ENCODE measurements at regions not wholly inside any gene's neighbourhood (a gene's known extent, or its start where the extent isn't known, plus 50 kb on each side); places are given as distances from the start of the nearest gene placed in this dataset.
A peak's percentile ranks its signal among the peaks of the same experiment; 100 is the strongest.
"Not testable (repeated sequence)": the region's sequence is repeated elsewhere in the genome, so short reads cannot be mapped to it uniquely, and the experiment has no call there.

DNA sequence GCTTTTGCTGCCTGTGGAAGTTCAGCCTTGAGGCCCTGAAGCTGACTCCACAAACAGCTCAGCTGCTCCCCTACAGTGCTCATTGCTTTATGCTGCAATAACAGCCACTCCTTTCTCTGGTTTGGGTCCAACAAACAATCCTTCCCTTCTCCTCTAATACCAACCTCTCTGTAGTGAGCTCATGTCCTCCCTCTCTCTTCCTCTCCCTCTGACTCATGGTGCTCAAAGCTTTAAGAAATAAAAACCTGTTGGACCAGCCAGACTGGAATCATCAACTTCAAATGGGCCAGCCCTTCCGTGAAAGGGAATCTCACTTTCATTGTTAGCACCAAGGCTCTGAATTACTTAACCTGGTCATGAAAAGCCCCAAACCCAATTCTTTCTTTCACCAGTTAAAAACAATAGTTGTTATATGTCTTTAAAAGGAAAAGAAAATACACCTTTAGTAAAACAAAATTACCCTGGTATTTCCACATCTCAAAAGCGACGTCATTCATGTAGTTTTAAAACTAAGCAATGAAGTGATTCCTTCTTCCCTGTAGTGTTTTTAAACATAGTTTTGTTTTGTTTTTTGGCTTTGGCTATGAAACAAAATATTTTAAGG lies 126.4 kb downstream of the DUSP6 start:
- H3K36me3 Mint-ChIP-seq (ENCODE audit: low read depth) = peaks cover 7% of the 10 kb centered on the region
- no peak for DNase-seq
- H3K4me3 Mint-ChIP-seq = peak overlapping the region; percentile 59
- H3K9me3 Mint-ChIP-seq = peaks cover 7% of the 10 kb centered on the region
- H3K4me1 Mint-ChIP-seq (ENCODE audit: low read depth) = peaks cover 83% of the 10 kb centered on the region
- H3K27me3 Mint-ChIP-seq = no peaks in the 10 kb centered on the region
- H3K27ac Mint-ChIP-seq = peak overlapping the region; percentile 99

DNA sequence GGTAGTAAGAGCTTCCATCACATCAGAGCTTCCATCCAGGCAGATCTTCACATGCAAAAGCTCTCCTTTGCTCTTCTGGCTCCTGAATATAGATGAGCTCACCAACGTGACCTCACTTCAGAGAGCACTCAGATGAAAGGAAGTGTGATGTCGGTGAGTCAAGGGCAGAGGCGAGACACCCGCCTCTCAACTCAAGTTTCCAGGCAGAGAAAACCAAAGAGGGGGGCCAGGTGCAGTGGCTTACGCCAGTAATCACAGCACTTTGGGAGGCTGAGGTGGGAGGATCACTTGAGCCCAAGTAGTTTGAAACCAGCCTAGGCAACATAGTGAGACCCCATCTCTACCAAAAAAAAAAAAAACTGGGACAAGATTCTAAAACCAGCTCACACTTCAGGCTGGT lies 126.9 kb downstream of the DUSP6 start:
- H3K4me1 Mint-ChIP-seq (ENCODE audit: low read depth) = peaks cover 80% of the 10 kb centered on the region
- H3K27me3 Mint-ChIP-seq = no peaks in the 10 kb centered on the region
- DNase-seq = peak; percentile 78
- peak overlapping the region; percentile 99 for H3K27ac Mint-ChIP-seq
- peaks cover 10% of the 10 kb centered on the region for H3K9me3 Mint-ChIP-seq
- H3K4me3 Mint-ChIP-seq = peak overlapping the region; percentile 59
- peaks cover 7% of the 10 kb centered on the region for H3K36me3 Mint-ChIP-seq (ENCODE audit: low read depth)

DNA sequence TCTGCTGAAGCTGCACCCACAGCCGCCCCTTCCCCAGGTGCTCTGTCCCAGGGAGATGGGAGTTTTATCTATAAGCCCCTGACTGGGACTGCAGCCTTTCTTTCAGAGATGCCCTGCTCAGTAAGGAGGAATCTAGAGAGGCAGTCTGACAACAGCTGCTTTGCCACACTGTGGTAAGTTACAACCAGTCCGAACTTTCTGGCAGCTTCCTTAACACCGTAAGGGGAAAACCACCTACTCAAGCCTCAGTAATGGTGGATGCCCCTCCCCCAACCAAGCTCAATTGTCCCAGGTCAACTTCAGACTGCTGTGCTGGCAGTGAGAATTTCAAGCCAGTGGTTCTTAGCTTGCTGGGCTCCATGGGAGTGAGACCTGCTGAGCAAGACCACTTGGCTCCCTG lies 129.7 kb downstream of the DUSP6 start:
- not testable (repeated sequence) for H3K27ac Mint-ChIP-seq; H3K36me3 Mint-ChIP-seq (ENCODE audit: low read depth)

DNA sequence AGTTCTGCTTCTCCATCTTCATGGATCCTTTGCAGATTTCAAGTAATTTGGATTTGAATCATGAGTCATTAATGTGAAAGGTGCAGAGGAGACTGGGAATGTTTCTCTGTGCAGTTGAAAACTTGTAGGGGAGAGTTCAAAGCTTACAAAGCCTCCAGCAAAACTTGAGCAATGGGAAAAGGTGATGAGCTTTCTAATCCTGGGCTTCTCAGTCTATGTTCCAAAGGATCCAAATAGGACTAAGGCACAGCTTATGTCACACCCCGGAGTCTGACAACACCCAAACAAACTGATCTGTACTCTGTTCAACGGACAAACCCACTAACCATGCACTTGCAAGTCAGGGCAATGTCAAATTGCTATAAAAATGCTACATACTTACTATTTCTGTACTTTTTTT lies 134.8 kb downstream of the DUSP6 start:
- Mint-ChIP-seq H3K4me1 (ENCODE audit: low read depth) (peaks cover 19% of the 10 kb centered on the region), H3K36me3 (ENCODE audit: low read depth) (no peaks in the 10 kb centered on the region), H3K4me3 (no peak overlapping the region), H3K27ac (no peak overlapping the region), H3K27me3 (no peaks in the 10 kb centered on the region), H3K9me3 (peaks cover 8% of the 10 kb centered on the region)
- DNase-seq = no peak

More for the DNA sequence above, 129.7 kb downstream of the DUSP6 start:
- Mint-ChIP-seq H3K9me3 (peaks cover 10% of the 10 kb centered on the region), H3K4me1 (ENCODE audit: low read depth) (peaks cover 56% of the 10 kb centered on the region)
- H3K27me3 Mint-ChIP-seq, H3K4me3 Mint-ChIP-seq: not testable (repeated sequence)
- peak; percentile 37 for DNase-seq

DNA sequence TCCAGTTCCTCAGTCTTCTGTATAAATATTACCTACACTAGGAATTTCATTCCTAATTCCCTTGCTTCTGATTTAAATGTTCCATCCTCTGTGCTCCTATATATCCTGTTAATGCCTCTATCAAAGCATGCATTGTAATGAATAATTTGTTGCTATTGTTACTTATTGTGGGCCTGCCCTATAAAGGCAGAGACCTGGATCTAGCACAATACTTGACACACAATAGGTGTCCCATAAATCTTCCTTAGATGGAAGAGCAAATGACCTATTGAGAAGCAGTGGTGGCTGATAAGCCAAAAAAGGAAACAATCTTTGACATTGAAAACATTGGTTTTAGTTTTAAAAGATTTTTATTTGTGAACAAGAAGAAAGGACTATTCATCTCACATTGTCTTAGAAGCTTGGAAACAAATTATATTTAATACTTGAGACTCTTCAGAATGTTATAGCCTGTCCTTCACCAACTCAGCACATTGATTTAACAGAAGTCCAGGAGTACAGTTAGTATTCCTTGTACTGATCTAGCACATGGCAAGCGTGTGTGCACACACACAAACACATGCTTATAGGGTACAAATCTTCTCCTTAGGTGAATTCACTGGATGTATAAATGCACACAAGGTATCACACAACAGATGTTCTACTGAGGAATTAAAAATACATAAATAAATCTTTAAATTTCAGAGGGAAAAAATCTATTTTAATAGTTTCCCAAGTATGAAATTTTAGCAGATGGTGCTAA lies 135.9 kb downstream of the DUSP6 start:
- Mint-ChIP-seq H3K4me3 (no peak overlapping the region), H3K27me3 (no peaks in the 10 kb centered on the region), H3K27ac (no peak overlapping the region)

DNA sequence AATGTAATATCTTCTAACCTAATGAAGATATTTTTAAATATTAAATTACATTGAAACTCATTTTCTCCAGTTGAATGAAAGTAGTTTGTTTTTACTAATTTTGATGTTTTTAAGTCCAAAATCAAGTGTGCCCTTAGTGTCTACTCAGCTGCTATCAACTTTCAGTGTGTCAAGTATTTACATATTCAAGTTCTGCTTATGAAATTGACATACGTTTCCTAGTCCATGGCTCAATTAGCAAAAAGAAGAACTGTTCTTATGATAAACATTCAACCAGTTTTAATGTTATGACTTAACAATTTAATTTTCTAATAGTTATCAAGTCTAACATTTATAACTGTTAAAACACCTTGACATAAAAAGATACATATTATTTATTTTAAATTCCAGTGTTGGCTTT lies 137.1 kb downstream of the DUSP6 start:
- no peak for DNase-seq
- Mint-ChIP-seq H3K36me3 (ENCODE audit: low read depth) (no peaks in the 10 kb centered on the region), H3K4me3 (no peak overlapping the region), H3K9me3 (no peaks in the 10 kb centered on the region), H3K4me1 (ENCODE audit: low read depth) (peaks cover 24% of the 10 kb centered on the region), H3K27ac (no peak overlapping the region), H3K27me3 (no peaks in the 10 kb centered on the region)

More for the DNA sequence above, 135.9 kb downstream of the DUSP6 start:
- H3K9me3 Mint-ChIP-seq = peaks cover 5% of the 10 kb centered on the region
- H3K36me3 Mint-ChIP-seq (ENCODE audit: low read depth) = no peaks in the 10 kb centered on the region
- DNase-seq = no peak
- peaks cover 24% of the 10 kb centered on the region for H3K4me1 Mint-ChIP-seq (ENCODE audit: low read depth)

DNA sequence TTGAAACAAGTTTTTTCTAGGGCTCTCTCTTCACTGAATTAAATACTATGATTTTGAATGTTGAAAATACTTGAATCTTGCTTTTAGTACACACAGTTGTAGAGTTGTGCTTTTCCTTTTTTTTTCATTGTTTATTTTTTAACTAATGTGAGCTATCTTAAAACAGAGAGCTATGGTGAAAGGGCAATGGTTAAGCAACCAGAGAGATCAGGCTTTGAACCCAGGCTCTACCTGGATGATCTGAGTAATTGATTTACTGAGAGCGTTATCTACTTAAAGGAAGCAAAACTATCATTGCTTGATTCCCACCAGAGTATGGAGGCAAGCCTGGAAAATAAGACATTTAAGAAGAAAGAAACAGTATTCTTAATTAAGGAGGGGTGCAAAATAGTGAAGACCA lies 138.6 kb downstream of the DUSP6 start:
- H3K27ac Mint-ChIP-seq = no peak overlapping the region
- no peaks in the 10 kb centered on the region for H3K27me3 Mint-ChIP-seq
- DNase-seq = no peak
- no peak overlapping the region for H3K4me3 Mint-ChIP-seq
- no peaks in the 10 kb centered on the region for H3K9me3 Mint-ChIP-seq
- peaks cover 25% of the 10 kb centered on the region for H3K4me1 Mint-ChIP-seq (ENCODE audit: low read depth)
- no peaks in the 10 kb centered on the region for H3K36me3 Mint-ChIP-seq (ENCODE audit: low read depth)

DNA sequence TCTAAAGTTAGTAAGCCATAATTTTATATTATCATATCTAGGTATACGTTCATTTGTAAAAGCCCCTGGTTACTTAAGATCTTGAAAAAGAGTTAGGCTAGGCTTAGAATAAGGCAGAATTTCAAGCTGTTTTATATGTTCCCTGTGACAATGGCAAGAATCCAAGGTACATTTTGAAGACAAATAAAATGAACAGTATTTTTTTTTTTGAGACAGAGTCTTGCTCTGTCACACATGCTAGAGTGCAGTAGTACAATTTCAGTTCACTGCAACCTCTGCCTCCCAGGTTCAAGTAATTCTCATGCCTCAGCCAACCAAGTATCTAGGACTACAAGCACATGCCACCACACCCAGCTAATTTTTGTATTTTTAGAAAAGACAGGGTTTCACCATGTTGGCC lies 139.2 kb downstream of the DUSP6 start:
- H3K4me1 Mint-ChIP-seq (ENCODE audit: low read depth) = peaks cover 25% of the 10 kb centered on the region

DNA sequence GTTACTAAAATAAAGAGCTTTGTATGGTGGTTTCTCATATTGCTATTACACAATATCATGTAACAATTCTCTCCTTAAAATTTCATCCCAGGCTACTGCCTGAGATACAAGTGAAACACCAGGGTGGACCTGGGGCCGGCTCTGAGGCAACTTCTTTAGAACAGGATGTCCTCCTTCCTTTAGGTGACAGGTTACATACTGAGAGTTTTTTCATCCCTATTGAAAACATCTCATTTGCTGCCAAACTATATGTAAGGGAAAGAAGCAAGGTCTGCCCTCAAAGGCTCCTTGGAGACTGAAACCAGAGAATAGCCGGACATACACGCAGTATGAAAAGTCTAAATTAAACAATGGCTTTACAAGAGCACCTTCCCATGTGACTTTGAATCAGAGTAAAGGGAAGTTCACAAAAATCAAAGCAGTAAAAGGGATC lies 139.9 kb downstream of the DUSP6 start:
- Mint-ChIP-seq H3K4me3 (no peak overlapping the region), H3K9me3 (no peaks in the 10 kb centered on the region), H3K4me1 (ENCODE audit: low read depth) (peaks cover 21% of the 10 kb centered on the region), H3K36me3 (ENCODE audit: low read depth) (no peaks in the 10 kb centered on the region), H3K27me3 (no peaks in the 10 kb centered on the region), H3K27ac (no peak overlapping the region)
- no peak for DNase-seq

More for the DNA sequence above, 139.2 kb downstream of the DUSP6 start:
- Mint-ChIP-seq H3K27me3 (no peaks in the 10 kb centered on the region), H3K4me3 (no peak overlapping the region), H3K9me3 (no peaks in the 10 kb centered on the region), H3K27ac (no peak overlapping the region), H3K36me3 (ENCODE audit: low read depth) (no peaks in the 10 kb centered on the region)
- no peak for DNase-seq

DNA sequence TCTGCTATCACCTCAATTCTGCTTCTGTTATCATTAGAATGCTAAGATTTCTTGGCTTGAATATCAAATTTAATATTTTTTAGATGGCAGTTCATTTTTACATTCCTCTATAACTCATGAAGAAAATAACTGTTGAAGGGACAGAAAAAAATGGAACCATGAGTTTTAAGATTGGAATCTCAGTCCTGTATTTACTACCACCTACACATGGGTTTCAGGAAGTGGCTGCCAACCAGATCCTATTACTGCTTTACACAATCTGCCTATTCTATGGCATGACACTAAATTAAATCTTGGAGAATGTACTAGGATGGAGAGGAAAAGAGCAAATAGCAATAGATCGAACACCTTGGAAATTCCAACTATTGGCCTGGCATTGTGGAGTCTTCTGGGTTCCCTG lies 140.8 kb downstream of the DUSP6 start:
- Mint-ChIP-seq H3K9me3 (no peaks in the 10 kb centered on the region), H3K27me3 (no peaks in the 10 kb centered on the region), H3K36me3 (ENCODE audit: low read depth) (no peaks in the 10 kb centered on the region), H3K4me1 (ENCODE audit: low read depth) (peaks cover 21% of the 10 kb centered on the region), H3K27ac (no peak overlapping the region), H3K4me3 (no peak overlapping the region)
- DNase-seq = no peak

DNA sequence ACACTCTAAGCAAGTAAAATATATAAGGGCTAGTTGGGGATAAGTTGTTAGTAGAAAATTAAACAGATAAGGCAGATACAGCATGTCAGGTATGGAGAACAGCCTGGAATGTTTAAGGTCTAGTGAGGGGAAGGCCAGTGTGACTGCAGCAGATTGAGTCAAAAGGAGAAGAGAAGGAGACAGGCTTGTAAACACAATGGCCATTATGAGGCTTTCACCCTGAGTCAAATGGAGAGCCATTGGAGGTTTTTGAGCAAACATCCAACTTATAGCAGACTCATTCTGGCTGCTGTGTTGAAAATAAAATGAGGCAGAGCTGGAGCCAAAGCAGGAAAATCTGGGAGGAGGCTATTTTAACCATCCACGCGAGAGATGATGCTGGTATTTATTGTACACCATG lies 142.0 kb downstream of the DUSP6 start:
- no peaks in the 10 kb centered on the region for H3K27me3 Mint-ChIP-seq
- no peak for DNase-seq

DNA sequence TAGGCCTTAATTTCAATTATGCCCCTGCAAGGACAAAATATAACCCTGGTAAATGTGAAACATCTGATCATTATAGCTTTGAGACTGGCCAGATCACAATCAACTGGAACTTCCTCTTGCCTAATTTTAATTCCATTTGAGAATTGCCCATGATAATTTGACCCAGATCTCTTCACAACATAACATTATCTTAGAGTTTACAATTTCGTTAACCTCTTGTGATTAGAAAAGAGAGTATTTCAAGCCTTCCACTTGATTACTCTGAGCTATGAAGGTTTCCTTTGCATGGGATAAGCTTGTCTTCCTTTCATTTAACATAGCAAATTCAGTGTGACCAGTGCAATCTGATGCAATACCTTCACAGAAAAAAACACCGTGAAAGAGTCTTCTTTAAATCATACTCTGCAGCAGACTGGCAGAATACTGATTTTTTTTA lies 143.6 kb downstream of the DUSP6 start:
- Mint-ChIP-seq H3K9me3 (no peaks in the 10 kb centered on the region), H3K36me3 (ENCODE audit: low read depth) (no peaks in the 10 kb centered on the region), H3K4me1 (ENCODE audit: low read depth) (peaks cover 23% of the 10 kb centered on the region), H3K4me3 (no peak overlapping the region), H3K27me3 (no peaks in the 10 kb centered on the region), H3K27ac (no peak overlapping the region)
- no peak for DNase-seq

More for the DNA sequence above, 142.0 kb downstream of the DUSP6 start:
- Mint-ChIP-seq H3K4me3 (no peak overlapping the region), H3K27ac (no peak overlapping the region), H3K36me3 (ENCODE audit: low read depth) (no peaks in the 10 kb centered on the region), H3K9me3 (no peaks in the 10 kb centered on the region), H3K4me1 (ENCODE audit: low read depth) (peaks cover 22% of the 10 kb centered on the region)

DNA sequence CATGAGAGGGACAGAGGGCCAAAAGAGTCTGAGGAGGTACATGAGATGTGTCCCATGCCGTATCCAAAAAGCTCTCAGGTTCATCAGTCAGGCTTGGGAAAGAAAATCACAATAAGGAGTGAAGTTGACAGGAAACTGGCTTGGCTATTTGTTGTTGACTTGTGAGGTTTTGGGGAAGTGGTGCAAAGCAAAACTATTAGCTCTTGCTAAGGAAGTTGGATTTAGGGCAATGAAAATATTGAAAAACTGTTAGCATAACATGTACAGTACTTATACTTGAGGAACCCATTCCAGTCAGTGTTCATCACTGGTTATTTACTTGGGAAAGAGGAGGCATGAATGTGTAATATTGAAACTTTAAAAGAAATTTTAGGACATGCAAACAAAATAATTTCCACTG lies 145.9 kb downstream of the DUSP6 start:
- no peaks in the 10 kb centered on the region for H3K9me3 Mint-ChIP-seq
- peaks cover 18% of the 10 kb centered on the region for H3K4me1 Mint-ChIP-seq (ENCODE audit: low read depth)
- H3K27me3 Mint-ChIP-seq = no peaks in the 10 kb centered on the region
- DNase-seq = no peak
- H3K36me3 Mint-ChIP-seq (ENCODE audit: low read depth) = no peaks in the 10 kb centered on the region
- H3K4me3 Mint-ChIP-seq = no peak overlapping the region
- H3K27ac Mint-ChIP-seq = no peak overlapping the region

DNA sequence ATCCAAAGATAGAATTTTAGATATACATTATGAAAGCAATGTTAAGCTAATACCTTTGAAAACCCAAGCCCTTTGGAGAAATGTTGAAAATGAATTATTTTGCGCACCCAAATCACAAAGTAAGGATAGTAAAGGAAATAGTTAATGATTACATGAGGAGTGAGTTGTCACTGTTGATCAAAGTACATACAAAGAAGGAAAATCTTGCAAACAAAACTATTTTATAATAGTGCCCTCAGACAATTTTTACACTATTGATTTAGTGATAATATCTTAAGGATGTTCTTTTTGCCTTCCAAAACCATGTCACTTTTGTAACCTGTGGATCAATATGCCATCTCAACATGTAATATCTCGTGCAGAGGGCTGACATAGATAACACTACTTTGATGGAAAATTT lies 146.8 kb downstream of the DUSP6 start:
- Mint-ChIP-seq H3K27me3 (no peaks in the 10 kb centered on the region), H3K27ac (no peak overlapping the region), H3K4me1 (ENCODE audit: low read depth) (peaks cover 18% of the 10 kb centered on the region), H3K36me3 (ENCODE audit: low read depth) (no peaks in the 10 kb centered on the region), H3K9me3 (no peaks in the 10 kb centered on the region), H3K4me3 (no peak overlapping the region)
- no peak for DNase-seq

DNA sequence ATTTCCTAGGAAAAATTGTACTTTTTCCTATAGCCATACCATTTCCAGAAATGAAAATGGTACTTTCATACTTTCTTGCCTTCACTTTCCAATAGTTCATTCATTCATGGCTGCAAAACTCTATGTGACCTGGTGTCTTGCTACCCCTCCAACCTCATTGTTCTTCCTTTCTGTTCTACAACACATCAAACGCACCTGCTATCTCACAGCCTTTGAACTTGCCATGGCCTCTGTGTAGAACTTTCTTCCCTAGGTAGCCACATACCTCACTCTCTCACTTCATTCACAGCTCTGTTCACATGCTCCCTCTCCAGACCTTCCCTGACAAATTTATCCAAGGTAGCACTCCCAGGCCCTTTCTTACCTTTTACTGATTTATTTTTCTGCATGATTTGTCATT lies 149.2 kb downstream of the DUSP6 start:
- Mint-ChIP-seq H3K9me3 (no peaks in the 10 kb centered on the region), H3K36me3 (ENCODE audit: low read depth) (no peaks in the 10 kb centered on the region), H3K27ac (no peak overlapping the region), H3K4me3 (no peak overlapping the region), H3K4me1 (ENCODE audit: low read depth) (peaks cover 20% of the 10 kb centered on the region), H3K27me3 (no peaks in the 10 kb centered on the region)
- DNase-seq = no peak
